IMR-90 (cell line): ENCODE measurements at regions not wholly inside any gene's neighbourhood (a gene's known extent, or its start where the extent isn't known, plus 50 kb on each side); places are given as distances from the start of the nearest gene placed in this dataset.

Experiments
- ATAC-seq: fragments of 200-7000 bp; cut with Tn5 transposase; 2 replicates; pipeline ENCODE4 v1.9.1; 2020; ENCODE audit warnings: low read depth, mild to moderate bottlenecking, moderate library complexity
- BruUV-seq: library from RNA; stranded (reverse); fragments of 400-500 nt; replicated peaks from 2 replicates; lab custom pipeline; 2021; lab: Mats Ljungman, UMichigan
- CTCF ChIA-PET: fragments of 300-600 bp; formaldehyde crosslinking; extraction: SDS; loops from one replicate; lab custom pipeline; 2021; ENCODE audit warnings: antibody characterized with exemption; lab: Yijun Ruan, JAX
- POLR2A ChIA-PET: fragments of 300-600 bp; sonication (Branson Sonifier 250); formaldehyde crosslinking; loops from one replicate; lab custom pipeline; 2022; ENCODE audit warnings: antibody characterized with exemption; ENCODE audit not compliant: unreplicated experiment; lab: Charles Lee
- DNase-seq: peaks from one replicate; pipeline ENCODE4 v3.0.0; 2013
- H2AFZ ChIP-seq: replicated peaks from 2 replicates; pipeline ENCODE3; 2013; ENCODE audit warnings: low read length, mild to moderate bottlenecking; ENCODE audit not compliant: poor library complexity
- H2AK5ac ChIP-seq: 2 replicates; pipeline ENCODE4 v1.6.1; 2013; ENCODE audit warnings: low read depth, low read length, inconsistent platforms
- H2AK9ac ChIP-seq: replicated peaks from 2 replicates; pipeline ENCODE3; 2013; ENCODE audit warnings: mild to moderate bottlenecking, low read depth, low read length, moderate library complexity; ENCODE audit not compliant: poor library complexity
- H2BK120ac ChIP-seq: 2 replicates; pipeline ENCODE4 v1.6.1; 2013; ENCODE audit warnings: low read depth, low read length, inconsistent platforms
- H2BK15ac ChIP-seq: 3 replicates; pipeline ENCODE4 v1.6.1; 2013; ENCODE audit warnings: low read depth, low read length, inconsistent platforms
- H2BK20ac ChIP-seq: 2 replicates; pipeline ENCODE4 v1.6.1; 2013; ENCODE audit warnings: low read depth, mild to moderate bottlenecking, inconsistent platforms, low read length, moderate library complexity
- H2BK5ac ChIP-seq: 2 replicates; pipeline ENCODE4 v1.6.1; 2013; ENCODE audit warnings: mild to moderate bottlenecking, low read depth, low read length, inconsistent platforms; ENCODE audit not compliant: poor library complexity, severe bottlenecking
- H3K14ac ChIP-seq: replicated peaks from 2 replicates; pipeline ENCODE4 v1.6.1; 2013; ENCODE audit warnings: low read depth, low read length, inconsistent platforms
- H3K18ac ChIP-seq: 2 replicates; pipeline ENCODE4 v1.6.1; 2013; ENCODE audit warnings: low read depth, low read length, control low read depth
- H3K23ac ChIP-seq: 2 replicates; pipeline ENCODE4 v1.6.1; 2013; ENCODE audit warnings: low read depth, low read length, inconsistent platforms
- H3K27ac ChIP-seq: 2 replicates; pipeline ENCODE4 v1.5.1; 2013; ENCODE audit warnings: mild to moderate bottlenecking, control low read depth, low read length; ENCODE audit not compliant: insufficient read depth
- H3K27me3 ChIP-seq: 2 replicates; pipeline ENCODE4 v1.6.1; 2013; ENCODE audit warnings: low read length; ENCODE audit not compliant: control insufficient read depth, insufficient read depth
- H3K36me3 ChIP-seq: 2 replicates; pipeline ENCODE4 v1.6.1; 2013; ENCODE audit warnings: low read length, mixed read lengths; ENCODE audit not compliant: control insufficient read depth, insufficient read depth
- H3K4ac ChIP-seq: 2 replicates; pipeline ENCODE4 v1.6.1; 2013; ENCODE audit warnings: low read depth, low read length, inconsistent platforms
- H3K4me1 ChIP-seq: 2 replicates; pipeline ENCODE4 v1.6.1; 2013; ENCODE audit warnings: low read length, mixed read lengths; ENCODE audit not compliant: control insufficient read depth, insufficient read depth
- H3K4me2 ChIP-seq: 2 replicates; pipeline ENCODE4 v1.6.1; 2013; ENCODE audit warnings: low read depth, mild to moderate bottlenecking, control low read depth, low read length, moderate library complexity
- H3K4me3 ChIP-seq: 2 replicates; pipeline ENCODE4 v1.5.1; 2013; ENCODE audit warnings: low read depth, mild to moderate bottlenecking, control low read depth, low read length, moderate library complexity; ENCODE audit not compliant: insufficient read depth
- H3K56ac ChIP-seq: 2 replicates; pipeline ENCODE4 v1.6.1; 2013; ENCODE audit warnings: low read length, inconsistent platforms; ENCODE audit not compliant: insufficient read depth; ENCODE audit errors: extremely low read depth
- H3K79me1 ChIP-seq, 2 experiments: 2 replicates each; pipeline ENCODE4 v1.6.1; 2013; ENCODE audit warnings: low read length in 2 of 2, inconsistent platforms in 1 of 2, low read depth in 1 of 2
- H3K9ac ChIP-seq: 2 replicates; pipeline ENCODE4 v1.6.1; 2013; ENCODE audit warnings: low read depth, low read length, control low read depth
- H3K9me1 ChIP-seq: 2 replicates; pipeline ENCODE4 v1.6.1; 2013; ENCODE audit warnings: low read length, inconsistent platforms; ENCODE audit not compliant: insufficient read depth
- H3K9me3 ChIP-seq: 2 replicates; pipeline ENCODE4 v1.6.1; 2013; ENCODE audit warnings: low read length; ENCODE audit not compliant: control insufficient read depth, insufficient read depth
- H4K20me1 ChIP-seq: 2 replicates; pipeline ENCODE4 v1.6.1; 2013; ENCODE audit warnings: low read length, inconsistent platforms; ENCODE audit not compliant: insufficient read depth
- H4K5ac ChIP-seq: 2 replicates; pipeline ENCODE4 v1.6.1; 2013; ENCODE audit warnings: mild to moderate bottlenecking, low read depth, low read length, control low read depth
- H4K8ac ChIP-seq, 2 experiments: 2 replicates each; pipeline ENCODE4 v1.6.1; 2013; ENCODE audit warnings: low read depth in 2 of 2, low read length in 2 of 2, control low read depth in 1 of 2, inconsistent platforms in 1 of 2
- H4K91ac ChIP-seq: 2 replicates; pipeline ENCODE4 v1.6.1; 2013; ENCODE audit warnings: low read depth, low read length, inconsistent platforms; ENCODE audit not compliant: insufficient read depth
- BHLHE40 ChIP-seq: fragments of 150-350 bp; IDR thresholded peaks from 2 replicates; pipeline ENCODE4 v1.6.1; 2016; ENCODE audit warnings: mild to moderate bottlenecking, low read depth, low read length
- CEBPB ChIP-seq: IDR thresholded peaks from 2 replicates; pipeline ENCODE4 v1.6.1; 2012; ENCODE audit warnings: low read depth, low read length, improper control_type of control experiment
- CHD1 ChIP-seq: IDR thresholded peaks from 2 replicates; pipeline ENCODE4 v1.6.1; 2012; ENCODE audit warnings: low read depth, low read length, improper control_type of control experiment
- CTCF ChIP-seq: conservative IDR thresholded peaks from 2 replicates; pipeline ENCODE4 v1.5.1; 2012; ENCODE audit warnings: mild to moderate bottlenecking, low read depth, low read length, improper control_type of control experiment
- FOS ChIP-seq: fragments of 150-350 bp; IDR thresholded peaks from 2 replicates; pipeline ENCODE4 v1.6.1; 2016; ENCODE audit warnings: low read depth, low read length
- MAFK ChIP-seq: IDR thresholded peaks from 2 replicates; pipeline ENCODE4 v1.6.1; 2012; ENCODE audit warnings: low read depth, low read length, improper control_type of control experiment
- MAZ ChIP-seq: IDR thresholded peaks from 2 replicates; pipeline ENCODE4 v1.6.1; 2012; ENCODE audit warnings: low read depth, mild to moderate bottlenecking, low read length, improper control_type of control experiment, moderate library complexity, borderline replicate concordance
- MXI1 ChIP-seq: IDR thresholded peaks from 2 replicates; pipeline ENCODE4 v1.6.1; 2012; ENCODE audit warnings: low read depth, mild to moderate bottlenecking, low read length, moderate library complexity, borderline replicate concordance
- NFE2L2 ChIP-seq: fragments of 150-350 bp; IDR thresholded peaks from 2 replicates; pipeline ENCODE4 v1.6.1; 2016; ENCODE audit warnings: low read depth, mild to moderate bottlenecking, low read length
- POLR2A ChIP-seq: IDR thresholded peaks from 2 replicates; pipeline ENCODE4 v1.6.1; 2012; ENCODE audit warnings: mild to moderate bottlenecking, low read depth, low read length
- RAD21 ChIP-seq: IDR thresholded peaks from 2 replicates; pipeline ENCODE4 v1.6.1; 2012; ENCODE audit warnings: low read length, improper control_type of control experiment
- RCOR1 ChIP-seq: IDR thresholded peaks from 2 replicates; pipeline ENCODE4 v1.6.1; 2012; ENCODE audit warnings: mild to moderate bottlenecking, low read length, improper control_type of control experiment; ENCODE audit not compliant: insufficient replicate concordance
- RFX5 ChIP-seq: IDR thresholded peaks from 2 replicates; pipeline ENCODE4 v1.8.0; 2012; ENCODE audit warnings: low read depth, mild to moderate bottlenecking, low read length, moderate library complexity
- SMC3 ChIP-seq: fragments of 150-350 bp; IDR thresholded peaks from 2 replicates; pipeline ENCODE4 v1.6.1; 2016; ENCODE audit warnings: low read depth, mild to moderate bottlenecking, antibody characterized with exemption, low read length, moderate library complexity
- USF2 ChIP-seq: fragments of 150-350 bp; IDR thresholded peaks from 2 replicates; pipeline ENCODE4 v1.6.1; 2017; ENCODE audit warnings: mild to moderate bottlenecking, antibody characterized with exemption, low read length, low read depth
- whole genome bisulfite sequencing, 2 experiments: methylation state at CpG; one replicate each; pipeline versions ENCODE4 v1.1.5 to v1.1.7; 2013; ENCODE audit warnings: missing lambda C conversion rate in 2 of 2; ENCODE audit not compliant: insufficient read length in 1 of 2; ENCODE audit errors: extremely low coverage in 2 of 2; 5-methylcytosine and 5-hydroxymethylcytosine counted together
- dilution Hi-C: fragments of 300-500 bp; cut with HindIII; formaldehyde crosslinking; loops from one replicate; pipeline ENCODE4 v1.14.3; 2018; ENCODE audit warnings: low sequenced_read_pairs; ENCODE audit not compliant: unreplicated experiment
- in situ Hi-C: fragments of 300-500 bp; cut with MboI; formaldehyde crosslinking; loops from 3 replicates; pipeline ENCODE4 v1.14.3; 2019; ENCODE audit warnings: low sequenced_read_pairs, inconsistent platforms, mixed read lengths
- intact Hi-C: fragments of 100-400 bp; cut with micrococcal nuclease; formaldehyde crosslinking; loops from 2 replicates; pipeline ENCODE4 v1.10.0; 2022
- TF ChIP-seq, protein P1 (sequence below): fragments of 150-350 bp; IDR thresholded peaks from 2 replicates; pipeline ENCODE4 v1.6.1; 2016; ENCODE audit warnings: low read depth, mild to moderate bottlenecking, low read length, moderate library complexity, borderline replicate concordance

DNA sequence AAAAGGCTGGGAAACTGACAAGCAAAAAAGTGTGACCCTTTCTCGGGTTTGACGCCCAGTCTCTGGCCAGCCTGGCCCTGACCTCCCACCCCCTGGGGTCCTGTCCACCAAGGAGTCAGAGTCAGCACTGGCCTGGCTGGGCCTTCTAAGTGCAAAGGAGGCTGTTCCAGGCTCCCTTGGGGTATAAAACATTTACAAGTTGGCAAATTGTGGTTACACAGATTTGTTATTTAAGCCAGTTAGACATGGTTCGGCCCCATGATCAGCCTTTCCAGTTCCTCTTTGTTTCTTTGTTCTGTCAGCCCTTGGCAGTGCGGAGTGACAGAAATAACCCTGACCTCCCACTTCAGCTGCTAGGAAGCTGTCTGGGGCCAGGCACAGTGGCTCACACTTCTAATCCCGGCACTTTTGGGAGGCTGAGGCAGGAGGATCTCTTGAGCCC lies 161.6 kb upstream of the RAB4A start:
- H2BK15ac ChIP-seq, result no peak overlapping the region
- DNase-seq, result no peak
- H3K9ac ChIP-seq, result no peak overlapping the region
- TF ChIP-seq, protein P1, sequence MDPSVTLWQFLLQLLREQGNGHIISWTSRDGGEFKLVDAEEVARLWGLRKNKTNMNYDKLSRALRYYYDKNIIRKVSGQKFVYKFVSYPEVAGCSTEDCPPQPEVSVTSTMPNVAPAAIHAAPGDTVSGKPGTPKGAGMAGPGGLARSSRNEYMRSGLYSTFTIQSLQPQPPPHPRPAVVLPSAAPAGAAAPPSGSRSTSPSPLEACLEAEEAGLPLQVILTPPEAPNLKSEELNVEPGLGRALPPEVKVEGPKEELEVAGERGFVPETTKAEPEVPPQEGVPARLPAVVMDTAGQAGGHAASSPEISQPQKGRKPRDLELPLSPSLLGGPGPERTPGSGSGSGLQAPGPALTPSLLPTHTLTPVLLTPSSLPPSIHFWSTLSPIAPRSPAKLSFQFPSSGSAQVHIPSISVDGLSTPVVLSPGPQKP, result no peak
- TF ChIP-seq CHD1, result no peak
- no peak for TF ChIP-seq MXI1
- TF ChIP-seq RCOR1, result no peak
- no peak for TF ChIP-seq CTCF
- no peak for TF ChIP-seq RAD21
- no peak for TF ChIP-seq BHLHE40
- no peak for TF ChIP-seq POLR2A
- no peak for TF ChIP-seq MAZ
- no peak for TF ChIP-seq MAFK
- TF ChIP-seq NFE2L2, result no peak
- no peak for TF ChIP-seq RFX5
- no peak for TF ChIP-seq CEBPB
- TF ChIP-seq USF2, result no peak
- no peak for TF ChIP-seq SMC3
- TF ChIP-seq FOS, result no peak
- H3K9me3 ChIP-seq, result peaks cover under 1% of the 10 kb centered on the region; the same call in 1 of the 2 replicates
- H3K14ac ChIP-seq, result no peak overlapping the region
- intact Hi-C loops (no loop called here), dilution Hi-C loops (no loop called here), in situ Hi-C loops (no loop called here)
- H3K4me2 ChIP-seq, result no peak overlapping the region
- no peak overlapping the region for H3K4me3 ChIP-seq
- no peaks in the 10 kb centered on the region for H4K20me1 ChIP-seq
- no peak overlapping the region for H2AK9ac ChIP-seq
- no peak overlapping the region for H2AK5ac ChIP-seq
- H3K23ac ChIP-seq, result no peak overlapping the region
- no peak overlapping the region for H4K91ac ChIP-seq
- no peak overlapping the region for H3K18ac ChIP-seq
- no peak overlapping the region for H4K5ac ChIP-seq
- no peak overlapping the region for H3K27ac ChIP-seq
- no peak overlapping the region for H3K4ac ChIP-seq
- no peak overlapping the region for H4K8ac ChIP-seq
- H3K79me1 ChIP-seq, result no peaks in the 10 kb centered on the region
- no peak overlapping the region for H2AFZ ChIP-seq
- H3K4me1 ChIP-seq, result peaks cover 2% of the 10 kb centered on the region; the same call in 1 of the 2 replicates
- no peak for ATAC-seq
- CTCF ChIA-PET, result interaction anchor here (0.6 to 1.2 kb wide), 3 partner anchors 8 to 266 kb away, joined by 3 read pairs; no protein-coding TSS in a partner anchor
- H2BK20ac ChIP-seq, result no peak overlapping the region
- no peak overlapping the region for H2BK120ac ChIP-seq
- peaks cover 51% of the 10 kb centered on the region; the same call in 1 of the 2 replicates for H3K27me3 ChIP-seq
- POLR2A ChIA-PET, result no interaction called here
- no peak overlapping the region for H3K56ac ChIP-seq
- no TSS peak for BruUV-seq
- no peaks in the 10 kb centered on the region for H3K36me3 ChIP-seq
- no peaks in the 10 kb centered on the region for H3K9me1 ChIP-seq
- H2BK5ac ChIP-seq, result no peak overlapping the region
- 67% methylated on average over 1 of the region's 5 CpGs; no CpG with 5 or more reads in 1 of the 2 experiments for WGBS, 2 experiments
